T-helper 2 cell (primary cell): ENCODE measurements at regions not wholly inside any gene's neighbourhood (a gene's known extent, or its start where the extent isn't known, plus 50 kb on each side); places are given as distances from the start of the nearest gene placed in this dataset.
"Not testable (repeated sequence)": the region's sequence is repeated elsewhere in the genome, so short reads cannot be mapped to it uniquely, and the experiment has no call there.

Experiments
- DNase-seq, 5 experiments: peaks; one replicate each; pipeline versions ENCODE4 v3.0.0 to v3.0.0-alpha.2; 2012 to 2022

DNA sequence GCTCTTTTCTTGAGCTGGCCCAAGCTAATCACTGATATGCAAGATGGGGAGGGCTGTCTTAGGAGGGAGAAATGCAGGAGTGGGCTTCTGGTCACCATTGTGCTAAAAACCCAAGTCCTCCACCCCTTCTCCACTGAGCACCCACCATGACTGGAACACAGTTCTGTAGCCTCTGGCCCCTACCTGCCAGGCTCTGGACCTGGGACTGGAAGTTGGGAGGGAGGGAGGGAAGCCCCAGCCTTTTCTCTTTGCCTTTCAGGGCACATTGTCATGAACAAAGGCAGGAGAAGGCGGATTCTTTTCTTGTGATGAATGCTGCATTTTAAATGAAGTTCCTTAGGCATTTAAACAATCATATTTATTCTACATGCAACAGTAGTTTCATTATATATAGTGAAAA, 559.1 kb upstream of the TRPC7 start:
- no peak for DNase-seq

DNA sequence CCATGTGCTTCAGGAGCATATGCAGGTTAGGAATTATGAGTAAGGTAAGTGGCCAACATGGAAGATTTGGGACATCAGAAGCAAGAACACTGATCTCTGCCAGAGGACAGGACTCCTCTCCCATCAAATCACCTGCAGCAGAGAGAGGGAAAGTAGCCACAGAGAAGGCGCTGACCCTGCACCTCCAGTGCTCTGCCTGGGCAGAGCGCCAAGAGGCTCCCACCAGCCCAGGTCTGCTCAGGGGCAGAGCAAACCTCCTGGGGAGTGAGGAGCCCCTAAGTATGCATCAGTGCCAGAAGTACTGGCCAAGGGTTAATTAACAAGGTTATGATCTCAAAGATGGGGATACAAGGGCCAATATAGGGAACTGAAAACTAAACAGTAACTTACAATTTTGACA, 545.3 kb upstream of the TRPC7 start:
- DNase-seq, result no peak

DNA sequence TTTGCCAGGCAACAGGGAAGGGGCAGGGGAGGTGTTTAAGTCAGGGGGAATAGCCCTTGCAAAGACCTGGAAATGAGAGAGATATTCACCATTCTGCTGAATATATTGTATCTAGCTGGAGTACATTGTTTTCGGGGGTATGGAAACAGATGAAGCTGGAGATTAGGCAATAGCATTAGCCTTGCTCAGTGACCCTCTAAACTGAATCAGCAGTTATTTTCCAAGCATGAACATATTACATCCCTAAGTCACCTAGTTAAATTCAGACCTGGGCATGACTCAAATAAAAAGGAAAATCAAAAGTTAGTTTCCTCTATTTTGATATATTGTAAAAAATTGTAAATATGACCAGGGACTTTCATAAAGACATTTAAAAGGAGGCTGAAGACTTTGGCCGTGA, 544.6 kb upstream of the TRPC7 start:
- DNase-seq, result no peak

DNA sequence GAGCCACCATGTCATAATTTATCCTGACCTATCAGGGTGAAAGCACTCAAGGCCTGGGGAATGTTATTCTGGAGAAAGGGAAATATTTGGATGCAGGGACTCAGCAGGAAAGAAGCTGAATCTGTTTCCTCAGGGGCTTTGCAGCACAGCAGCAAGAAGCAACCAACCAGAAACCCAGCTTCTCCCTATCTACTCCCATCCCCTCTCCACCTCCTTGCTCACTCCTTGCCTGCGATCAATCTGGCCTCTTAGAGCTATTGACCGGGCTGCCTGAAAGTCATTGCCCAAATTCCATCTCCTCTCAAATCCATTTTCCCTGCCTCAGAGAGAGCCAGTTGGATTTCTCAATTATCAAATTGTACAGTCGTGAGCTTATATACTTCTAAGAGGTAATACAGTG, 542.0 kb upstream of the TRPC7 start:
- DNase-seq, result no peak

DNA sequence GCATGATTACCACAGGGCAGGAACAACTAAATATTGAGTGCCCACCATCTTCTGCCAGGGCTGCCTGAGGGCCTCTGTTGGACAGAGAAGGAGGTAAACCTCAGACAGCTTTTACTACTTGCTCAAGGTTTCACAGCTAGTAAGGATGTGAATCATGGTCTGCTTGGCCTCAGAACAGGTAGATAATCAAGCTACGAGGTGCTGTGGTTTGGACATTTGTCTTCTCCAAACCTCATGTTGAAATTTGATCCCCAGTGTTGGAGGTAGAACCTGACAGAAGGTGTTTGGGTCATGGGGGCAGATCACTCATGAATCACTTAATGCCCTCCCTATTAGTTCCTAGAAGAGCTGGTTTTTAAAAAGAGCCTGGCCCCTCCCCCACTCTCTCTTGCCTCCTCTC, 541.2 kb upstream of the TRPC7 start:
- DNase-seq, result no peak

DNA sequence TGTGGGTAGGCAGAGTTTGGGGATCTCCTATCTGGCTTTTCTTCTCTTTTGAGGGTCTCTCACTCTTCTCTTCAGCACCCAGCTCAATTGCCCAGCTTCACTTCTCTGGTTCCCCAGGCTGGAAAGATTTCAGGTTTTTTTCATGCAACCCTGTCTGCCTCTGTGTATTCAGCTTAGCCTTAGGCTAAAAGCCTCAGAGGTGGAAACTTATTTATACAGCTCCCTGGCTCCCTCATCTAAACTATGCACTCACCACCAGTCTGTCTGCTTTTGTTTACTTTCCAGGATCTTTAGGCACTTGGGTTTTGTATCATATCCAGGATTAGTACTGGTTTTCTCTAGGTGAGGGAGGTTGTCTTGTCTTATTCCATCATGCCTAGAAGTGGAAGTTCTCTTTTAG, 540.2 kb upstream of the TRPC7 start:
- DNase-seq, result no peak

DNA sequence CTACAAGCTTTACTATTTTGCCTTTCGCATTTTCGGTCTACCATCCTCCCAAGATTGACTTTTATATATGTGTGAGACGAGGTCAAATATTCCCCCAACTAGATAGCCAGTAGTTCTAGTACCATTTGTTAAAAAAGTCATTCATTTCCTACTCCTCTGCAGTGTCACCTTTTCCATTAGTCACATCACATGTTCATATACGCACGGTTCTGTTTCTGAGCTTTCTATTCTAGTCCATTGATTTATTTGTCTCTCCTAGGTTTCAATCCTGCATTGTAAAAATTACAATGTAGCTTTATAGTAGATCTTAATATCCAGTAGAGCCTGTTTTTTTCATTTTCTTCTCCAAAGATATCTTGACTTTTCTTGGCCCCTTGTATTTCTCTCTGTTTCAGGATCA, 528.7 kb upstream of the TRPC7 start:
- no peak for DNase-seq

DNA sequence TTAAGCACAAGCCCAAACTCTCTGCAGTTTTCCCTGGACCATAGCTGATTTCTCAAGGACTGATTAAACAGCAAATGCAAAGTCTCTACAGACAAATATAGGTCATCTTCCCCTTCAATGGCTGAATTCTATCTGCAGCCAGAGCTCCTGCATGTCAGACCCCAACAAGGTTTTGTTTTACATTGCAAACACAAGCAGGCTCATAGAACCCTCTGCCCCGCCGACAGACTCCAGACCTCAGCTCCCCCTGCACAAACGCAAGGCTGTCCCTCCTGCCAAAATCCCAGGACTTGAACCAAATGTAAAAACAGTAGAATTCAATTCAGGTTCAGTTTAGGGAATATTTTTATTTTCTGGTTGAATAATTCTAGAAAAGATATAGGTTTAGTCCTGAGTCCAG, 526.7 kb upstream of the TRPC7 start:
- no peak for DNase-seq

DNA sequence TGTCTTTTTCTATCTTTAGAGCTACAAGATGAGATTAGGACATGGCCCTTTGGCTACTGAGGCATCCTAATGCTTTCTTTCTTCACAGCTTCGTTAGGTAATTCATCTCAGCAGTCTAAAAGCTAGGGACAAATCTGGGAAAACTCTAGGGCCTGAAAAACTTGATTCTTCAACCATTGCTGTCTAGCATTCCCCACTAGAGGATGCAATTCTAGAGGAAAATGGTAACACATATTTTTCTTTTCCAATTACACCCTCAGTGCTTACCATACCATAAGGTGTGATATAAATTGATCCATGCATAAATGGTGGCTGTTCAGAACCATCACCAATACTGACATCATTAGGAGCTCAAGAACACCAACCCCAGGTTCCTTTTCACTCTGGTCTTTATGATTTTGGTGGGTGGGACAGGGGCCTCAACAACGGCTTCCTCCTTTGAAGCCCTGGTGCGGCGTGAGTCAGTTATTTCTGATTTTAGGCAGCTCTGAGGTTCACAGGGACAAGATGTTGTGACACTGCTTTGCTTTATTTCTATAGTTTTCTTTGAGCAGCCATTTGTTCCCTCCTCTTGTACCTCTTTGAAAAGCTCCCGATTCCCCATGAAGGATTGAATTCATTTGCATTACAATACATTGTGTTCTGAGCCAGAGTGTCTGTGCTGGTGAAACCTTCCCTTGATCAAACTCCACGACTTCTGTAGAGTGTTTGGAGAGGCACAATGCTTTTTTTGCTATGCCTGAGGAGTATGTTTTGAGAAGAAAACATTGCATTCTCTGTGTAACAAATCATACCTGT, 526.0 kb upstream of the TRPC7 start:
- no peak for DNase-seq

DNA sequence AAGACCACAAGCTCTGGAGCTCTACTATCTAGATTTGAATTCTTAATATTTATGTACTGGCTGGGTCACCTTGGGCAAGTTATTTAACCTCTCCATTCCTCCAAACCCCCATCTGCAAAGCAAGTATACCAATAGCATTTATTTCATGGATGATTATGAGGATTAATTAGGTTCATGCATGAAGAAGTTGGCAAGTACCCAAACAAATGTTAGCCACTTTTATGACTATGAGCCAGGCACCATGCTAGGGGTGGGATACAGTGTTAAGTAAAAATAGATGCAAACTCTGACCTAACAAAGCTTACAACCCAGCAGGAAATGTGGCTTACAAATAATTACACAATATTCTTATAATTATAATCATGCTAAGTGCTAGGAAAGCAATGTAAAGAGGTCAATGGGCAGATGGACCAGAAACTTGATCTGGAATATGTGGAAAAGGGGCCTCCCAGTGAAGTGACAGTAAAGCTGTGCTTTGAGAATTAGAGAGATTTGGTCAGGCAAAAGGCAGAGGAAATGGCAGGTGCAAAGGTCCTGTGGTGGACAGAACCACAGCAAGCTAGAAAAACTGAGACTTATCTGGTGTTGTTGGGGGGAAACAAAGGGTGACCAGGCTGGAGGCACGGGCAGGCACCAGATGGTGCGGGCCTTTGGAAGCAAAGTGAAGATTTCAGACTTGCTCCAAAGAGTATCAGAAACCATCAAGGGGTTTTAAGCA, 525.2 kb upstream of the TRPC7 start:
- no peak for DNase-seq

DNA sequence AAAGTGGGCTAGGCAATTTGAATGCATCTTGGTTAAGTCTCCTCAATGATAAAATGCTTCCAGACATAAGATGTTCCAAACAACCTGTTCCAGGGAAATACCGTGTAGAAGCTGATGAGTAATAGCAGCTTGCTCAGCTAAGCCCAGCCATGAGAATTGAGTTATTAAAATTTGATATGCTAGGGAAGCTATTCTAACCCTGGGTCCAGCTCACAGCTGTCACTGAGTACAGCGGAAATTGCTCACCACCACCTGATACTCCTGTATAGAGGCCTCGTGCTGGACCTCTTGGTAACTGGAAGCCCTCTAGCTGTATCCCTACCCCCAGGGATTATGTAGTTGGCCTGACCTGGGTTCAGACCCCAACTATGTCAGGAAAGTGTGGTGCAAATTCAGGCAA, 521.3 kb upstream of the TRPC7 start:
- no peak for DNase-seq

DNA sequence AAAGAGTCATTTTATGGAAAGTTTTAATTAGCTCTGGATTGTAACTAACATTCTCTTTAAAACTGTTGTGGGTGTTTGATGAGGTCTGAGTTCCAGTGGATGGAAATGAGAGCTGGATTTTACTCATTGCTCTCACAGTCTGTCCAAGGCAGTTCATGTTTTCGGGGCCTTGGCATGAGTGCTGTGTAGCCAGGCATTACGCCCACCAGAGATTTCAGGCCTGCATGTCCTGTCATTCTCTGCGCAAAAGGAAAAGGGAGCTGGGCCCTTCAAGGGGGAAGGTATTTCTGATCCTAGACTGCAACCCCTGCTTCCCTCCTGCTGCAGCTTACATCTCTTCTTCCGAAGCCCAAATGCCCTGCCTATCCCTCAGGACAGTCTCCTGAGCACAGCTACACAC, 499.6 kb upstream of the TRPC7 start:
- no peak for DNase-seq

DNA sequence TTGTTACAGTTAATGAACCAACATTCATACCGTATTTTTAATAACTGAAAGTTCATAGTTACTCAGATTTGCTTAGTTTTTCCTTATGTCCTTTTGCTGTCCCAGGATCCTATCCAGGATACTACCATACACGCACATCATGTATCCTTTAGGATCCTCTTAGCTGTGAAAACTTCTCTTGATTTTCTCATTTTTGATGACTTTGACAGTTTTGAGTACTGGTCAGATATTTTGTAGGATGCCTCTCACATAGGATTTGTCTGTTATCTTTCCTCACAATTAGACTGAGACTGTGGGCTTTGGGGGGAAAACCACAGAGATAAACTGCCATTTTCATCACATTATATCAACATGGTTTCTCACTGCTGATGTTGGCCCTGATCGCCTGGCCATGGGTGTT, 491.3 kb upstream of the TRPC7 start:
- DNase-seq, result no peak

DNA sequence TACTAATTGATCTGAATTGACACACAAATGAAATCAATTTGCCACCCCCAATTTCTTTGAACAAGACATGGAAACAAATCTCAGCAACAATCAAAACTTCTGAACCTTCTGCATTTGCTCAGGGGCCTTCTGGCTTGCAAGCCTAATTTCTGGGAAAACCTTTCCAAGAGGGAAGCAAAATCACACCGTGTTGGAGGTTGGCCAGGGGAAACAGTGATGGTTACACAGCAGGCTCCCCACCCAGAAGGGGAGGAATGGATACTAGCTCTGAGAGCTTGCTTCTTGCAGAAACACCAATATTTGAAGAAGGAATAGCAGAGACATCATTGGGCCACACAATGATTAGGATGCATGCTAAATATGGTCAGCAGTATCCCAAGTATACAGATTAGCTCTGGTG, 488.6 kb upstream of the TRPC7 start:
- DNase-seq, result no peak

DNA sequence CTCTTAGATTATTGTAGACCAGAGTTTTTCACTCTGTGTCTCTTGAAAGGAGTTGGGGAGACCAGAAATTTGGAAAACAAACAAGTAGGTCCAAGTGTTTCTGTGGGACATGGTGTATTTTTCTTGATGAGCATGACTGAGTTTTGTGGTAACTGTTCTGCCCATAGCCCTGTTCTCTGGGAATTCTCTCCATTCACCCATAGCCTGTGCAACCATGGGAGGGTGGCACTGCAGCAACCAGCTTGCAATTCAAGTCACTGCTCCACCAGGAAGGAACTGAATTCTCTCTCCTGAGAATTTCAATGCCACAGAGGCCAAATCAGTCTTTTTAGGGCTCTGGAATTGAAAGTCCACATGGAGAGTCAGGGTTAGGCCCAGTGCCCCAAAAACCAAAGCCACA, 475.3 kb upstream of the TRPC7 start:
- no peak for DNase-seq

DNA sequence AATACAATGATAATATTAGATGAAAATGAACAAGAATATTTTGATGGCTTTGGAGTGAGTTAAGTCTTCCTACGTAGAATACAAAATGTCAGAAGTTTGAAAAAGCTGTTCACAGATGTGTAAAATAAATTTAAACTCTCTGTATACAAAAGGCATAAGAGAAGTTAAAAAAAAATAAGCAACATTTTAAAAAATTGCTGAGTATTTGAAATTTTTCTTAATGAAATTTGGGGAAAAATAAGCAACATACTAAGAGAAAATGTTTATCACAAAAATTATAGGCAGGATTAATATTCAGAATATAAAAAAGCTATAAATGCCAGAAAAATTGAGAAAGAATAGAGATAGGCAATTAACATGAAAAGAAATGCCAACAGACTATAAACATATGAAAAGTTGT, 470.7 kb upstream of the TRPC7 start:
- no peak for DNase-seq

DNA sequence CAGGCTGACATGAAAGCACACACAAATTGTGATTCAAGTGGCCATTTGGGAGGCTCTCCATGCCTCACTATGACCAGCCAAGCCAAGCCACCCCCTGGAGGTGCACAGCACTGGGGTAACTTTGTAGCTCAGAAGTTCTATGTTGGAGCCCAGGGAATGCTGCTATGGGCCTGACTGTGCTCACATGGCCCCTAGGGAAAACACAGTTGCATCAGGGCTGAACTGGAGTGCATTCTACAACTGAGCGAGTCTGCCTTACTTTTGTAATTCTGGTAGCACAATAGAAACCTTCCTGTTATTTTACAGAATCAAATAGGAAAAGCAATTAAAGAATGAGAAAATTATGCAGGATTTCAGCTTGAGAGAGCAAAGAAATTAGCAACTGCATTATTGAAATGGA, 455.5 kb upstream of the TRPC7 start:
- no peak for DNase-seq

DNA sequence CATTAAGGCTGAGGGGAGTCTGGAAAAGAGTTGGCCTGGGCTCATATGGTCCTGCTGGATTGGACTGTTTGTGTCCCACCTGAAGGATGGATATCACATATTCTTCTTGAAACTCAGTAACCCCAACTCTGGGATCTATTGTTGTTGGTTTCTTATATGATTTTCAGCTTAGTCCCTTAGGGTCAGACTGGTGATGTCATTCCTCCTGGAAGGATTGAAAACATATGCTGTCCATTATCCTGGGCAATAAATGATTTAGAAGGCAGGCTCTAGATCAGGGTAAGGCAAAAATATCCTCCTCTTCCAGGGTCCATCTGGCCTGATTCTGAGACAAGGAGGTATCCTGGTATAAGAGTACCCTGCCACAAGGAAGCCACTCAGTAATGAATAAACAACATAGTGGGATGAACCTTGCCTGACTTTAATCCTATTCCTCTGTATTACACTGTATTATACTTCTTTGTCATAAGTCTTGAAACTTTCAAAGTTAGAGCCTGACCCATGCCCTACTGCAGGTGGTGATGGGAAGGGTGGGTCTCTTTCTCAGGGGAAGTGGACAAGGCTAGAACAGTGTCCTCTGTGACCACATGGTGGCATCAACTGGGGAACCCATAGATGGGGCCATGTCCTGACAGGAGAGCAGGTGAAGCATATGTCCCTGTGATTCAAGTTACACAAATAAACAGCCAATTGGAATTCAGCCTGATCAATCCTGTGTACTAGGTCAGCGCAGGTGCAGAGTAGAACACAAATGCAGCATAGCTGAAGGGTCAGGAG, 454.4 kb upstream of the TRPC7 start:
- no peak for DNase-seq

DNA sequence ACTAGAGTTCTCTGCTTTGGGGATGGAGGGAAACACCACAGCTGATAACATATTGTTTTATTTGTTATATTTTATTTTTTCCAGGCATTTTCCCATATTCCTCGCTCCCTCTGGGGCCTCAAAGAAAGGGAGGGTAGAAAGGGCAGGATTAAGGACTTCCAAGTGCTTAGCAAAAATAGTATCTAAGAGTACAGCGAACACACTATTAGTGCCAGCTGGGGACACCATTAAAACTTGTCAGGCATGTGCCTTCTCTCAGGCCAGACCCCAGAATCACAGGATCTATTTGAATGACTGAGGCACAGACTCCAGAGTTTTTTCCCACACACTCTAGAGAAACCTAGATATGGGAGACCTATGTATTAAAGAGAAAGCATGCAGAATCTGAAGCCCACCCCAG, 451.0 kb upstream of the TRPC7 start:
- DNase-seq, result no peak

DNA sequence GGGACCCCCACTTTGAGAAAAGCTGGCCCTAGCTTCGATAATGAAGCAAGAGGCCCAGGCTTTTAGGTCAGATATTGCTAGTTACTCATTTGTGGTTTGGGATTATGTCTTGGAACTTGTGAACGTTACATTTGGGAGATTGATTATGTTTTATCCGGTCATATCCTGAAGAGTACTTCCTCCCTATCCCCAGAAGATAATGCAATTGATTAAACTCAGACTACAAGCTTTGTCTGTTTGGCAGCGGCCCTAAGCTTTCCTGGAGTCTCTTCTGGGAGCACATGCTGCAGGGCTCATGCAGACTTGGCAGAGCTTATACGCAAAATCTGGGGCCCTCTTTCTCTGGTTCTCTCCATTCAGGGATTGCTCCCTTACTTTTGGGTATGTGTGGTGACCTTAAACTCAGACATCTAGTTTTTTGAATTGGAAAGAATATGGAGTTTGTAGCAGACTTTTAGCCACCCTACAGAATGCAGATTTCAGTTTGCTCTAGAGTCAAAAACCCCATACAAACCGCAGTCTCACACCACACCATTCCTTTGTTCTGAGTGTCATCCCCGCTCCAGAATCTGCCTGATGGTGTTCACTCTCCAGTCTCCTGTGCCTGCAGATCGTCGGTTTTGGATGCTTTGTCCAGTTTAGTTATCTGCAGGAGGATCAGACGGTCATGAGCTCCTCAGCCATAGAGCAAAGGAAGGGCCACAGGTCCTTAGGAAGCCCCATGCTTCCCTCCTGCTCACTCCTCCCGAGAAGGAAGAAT, 449.5 kb upstream of the TRPC7 start:
- no peak for DNase-seq

DNA sequence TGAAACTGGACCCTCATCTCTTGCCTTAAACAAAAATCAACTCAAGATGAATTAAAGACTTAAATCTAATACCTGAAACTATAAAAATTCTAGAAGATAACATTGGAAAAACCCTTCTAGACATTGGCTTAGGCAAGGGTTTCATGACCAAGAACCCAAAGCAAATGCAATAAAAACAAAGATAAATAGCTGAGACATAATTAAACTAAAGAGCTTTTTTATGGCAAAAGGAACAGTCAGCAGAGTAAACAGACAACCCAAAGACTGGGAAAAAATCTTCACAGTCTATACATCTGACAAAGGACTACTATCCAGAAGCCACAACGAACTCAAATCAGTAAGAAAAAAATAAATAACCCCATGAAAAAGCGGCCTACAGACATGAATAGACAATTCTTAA, 446.9 kb upstream of the TRPC7 start:
- not testable (repeated sequence) for DNase-seq

DNA sequence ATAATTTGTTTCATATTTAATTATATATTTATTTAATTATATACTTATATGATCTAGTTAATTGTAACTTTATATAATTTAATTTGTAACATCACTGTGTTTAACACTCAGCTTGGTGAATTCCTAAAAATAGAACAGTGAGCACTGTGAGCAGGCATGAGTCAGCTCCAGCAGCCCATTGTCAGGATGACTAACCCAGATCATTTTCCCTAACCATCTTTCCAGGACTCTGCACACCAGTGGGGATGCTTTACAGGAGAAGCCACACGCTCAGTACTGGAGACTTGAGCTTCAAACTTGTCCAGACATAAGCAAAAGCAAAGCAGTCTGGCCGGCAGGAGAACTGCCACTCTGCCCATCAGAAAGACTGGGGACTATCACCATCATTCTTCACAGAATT, 446.2 kb upstream of the TRPC7 start:
- DNase-seq, result no peak

DNA sequence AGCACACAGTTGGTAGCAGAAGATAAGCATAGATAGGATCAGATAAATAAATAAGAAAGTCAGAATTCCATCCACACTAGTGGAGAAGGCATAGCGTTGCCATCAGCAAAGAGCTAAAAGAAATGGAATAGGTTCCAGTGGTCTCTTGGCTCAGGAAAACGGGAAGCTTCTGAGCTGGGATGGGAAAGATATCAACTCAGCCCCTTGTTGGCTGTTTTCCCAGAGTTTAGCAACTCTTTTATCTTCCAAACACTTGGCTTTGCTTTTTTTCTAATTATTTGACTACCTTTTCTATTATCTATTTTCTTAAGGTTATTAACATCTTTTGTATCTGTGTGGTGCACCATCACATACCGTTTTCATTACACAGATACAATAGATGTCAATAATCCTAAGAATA, 445.7 kb upstream of the TRPC7 start:
- DNase-seq, result no peak
